Kidney (tissue), 13 donors: ENCODE measurements at regions not wholly inside any gene's neighbourhood (a gene's known extent, or its start where the extent isn't known, plus 50 kb on each side); places are given as distances from the start of the nearest gene placed in this dataset.
A peak's percentile ranks its signal among the peaks of the same experiment; 100 is the strongest.

Experiments used
- DNase-seq, 5 donors: peaks; one replicate each; pipeline ENCODE4 v3.0.0-alpha.2; 2013 to 2020
- FAIRE-seq: peaks from 2 replicates; lab custom pipeline; 2012; peaks lifted over from hg19 to GRCh38; lab: Jason Lieb, UNC
- H3K27ac ChIP-seq, 2 donors: one replicate each; pipeline ENCODE4 v1.7.0; 2013; ENCODE audit warnings: low read depth in 2 of 2, low read length in 2 of 2, inconsistent platforms in 1 of 2
- H3K27me3 ChIP-seq: one replicate; pipeline ENCODE4 v1.7.1; 2013; ENCODE audit warnings: low read length, inconsistent platforms; ENCODE audit not compliant: control insufficient read depth, insufficient read depth
- H3K36me3 ChIP-seq, 3 donors: one replicate each; pipeline versions ENCODE4 v1.7.0 to v1.7.1; 2013; ENCODE audit warnings: low read length in 3 of 3, control low read depth in 1 of 3, inconsistent platforms in 1 of 3; ENCODE audit not compliant: insufficient read depth in 3 of 3, control insufficient read depth in 2 of 3
- H3K4me1 ChIP-seq, 3 donors: one replicate each; pipeline versions ENCODE4 v1.7.0 to v1.7.1; 2013; ENCODE audit warnings: low read length in 3 of 3, inconsistent platforms in 1 of 3, low read depth in 1 of 3; ENCODE audit not compliant: control insufficient read depth in 2 of 3, insufficient read depth in 2 of 3
- H3K4me3 ChIP-seq, 3 donors: one replicate each; pipeline versions ENCODE4 v1.7.0 to v1.8.1; 2013; ENCODE audit warnings: low read length in 3 of 3, control low read depth in 1 of 3, inconsistent platforms in 1 of 3
- H3K9ac ChIP-seq, 3 donors: one replicate each; pipeline versions ENCODE4 v1.7.0 to v1.7.1; 2013; ENCODE audit warnings: low read length in 3 of 3, control low read depth in 1 of 3, inconsistent platforms in 1 of 3
- H3K9me3 ChIP-seq, 3 donors: one replicate each; pipeline versions ENCODE4 v1.7.0 to v1.7.1; 2013; ENCODE audit warnings: low read length in 3 of 3, control low read depth in 1 of 3, inconsistent platforms in 1 of 3; ENCODE audit not compliant: control insufficient read depth in 2 of 3, insufficient read depth in 1 of 3
- intact Hi-C: fragments of 100-400 bp; cut with DNase I; formaldehyde crosslinking; loops from one replicate; pipeline ENCODE4 v1.11.1; 2022
- TF ChIP-seq, protein P1 (sequence below): IDR thresholded peaks from 3 replicates; pipeline ENCODE4 v1.5.1; 2012; ENCODE audit warnings: mild to moderate bottlenecking, moderate library complexity, borderline replicate concordance; ENCODE audit not compliant: insufficient read depth; ENCODE audit errors: extremely low read depth
- donor health status: control.
- donor health status: control.
- donor health status: control.
- donor health status: control.
- donor health status: control.
- donor health status: DM: yes; HTN: yes; CAD: no.
- donor health status: Normal renal cell carcinoma (clear cell type).

DNA sequence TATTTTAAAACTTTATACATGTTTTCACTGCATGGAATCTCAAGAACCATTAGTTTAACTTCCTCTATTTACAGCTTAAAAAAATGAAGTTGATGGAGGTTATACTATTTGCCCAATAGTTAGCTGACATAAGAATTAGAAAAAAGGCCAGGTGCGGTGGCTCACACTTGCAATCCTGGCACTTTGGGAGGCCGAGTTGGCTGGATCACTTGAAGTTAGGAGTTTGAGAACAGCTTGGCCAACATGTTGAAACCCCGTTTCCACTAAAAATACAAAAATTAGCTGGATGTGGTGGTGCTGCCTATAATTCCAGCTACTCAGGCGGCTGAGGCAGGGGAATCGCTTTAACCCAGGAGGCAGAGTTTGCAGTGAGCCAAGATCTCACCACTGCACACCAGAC is 125.1 kb upstream of the CDH19 start:
- Histone ChIP-seq H3K27ac (no peak overlapping the region), H3K4me3 (no peak overlapping the region), H3K36me3 (no peaks in the 10 kb centered on the region), H3K27me3 (no peaks in the 10 kb centered on the region), H3K9me3 (no peaks in the 10 kb centered on the region), H3K9ac (no peak overlapping the region), H3K4me1 (no peaks in the 10 kb centered on the region)
- TF ChIP-seq, protein P1, sequence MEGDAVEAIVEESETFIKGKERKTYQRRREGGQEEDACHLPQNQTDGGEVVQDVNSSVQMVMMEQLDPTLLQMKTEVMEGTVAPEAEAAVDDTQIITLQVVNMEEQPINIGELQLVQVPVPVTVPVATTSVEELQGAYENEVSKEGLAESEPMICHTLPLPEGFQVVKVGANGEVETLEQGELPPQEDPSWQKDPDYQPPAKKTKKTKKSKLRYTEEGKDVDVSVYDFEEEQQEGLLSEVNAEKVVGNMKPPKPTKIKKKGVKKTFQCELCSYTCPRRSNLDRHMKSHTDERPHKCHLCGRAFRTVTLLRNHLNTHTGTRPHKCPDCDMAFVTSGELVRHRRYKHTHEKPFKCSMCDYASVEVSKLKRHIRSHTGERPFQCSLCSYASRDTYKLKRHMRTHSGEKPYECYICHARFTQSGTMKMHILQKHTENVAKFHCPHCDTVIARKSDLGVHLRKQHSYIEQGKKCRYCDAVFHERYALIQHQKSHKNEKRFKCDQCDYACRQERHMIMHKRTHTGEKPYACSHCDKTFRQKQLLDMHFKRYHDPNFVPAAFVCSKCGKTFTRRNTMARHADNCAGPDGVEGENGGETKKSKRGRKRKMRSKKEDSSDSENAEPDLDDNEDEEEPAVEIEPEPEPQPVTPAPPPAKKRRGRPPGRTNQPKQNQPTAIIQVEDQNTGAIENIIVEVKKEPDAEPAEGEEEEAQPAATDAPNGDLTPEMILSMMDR, result no peak
- intact Hi-C loops, result no loop called here
- DNase-seq (no peak), FAIRE-seq (no peak)

GRCh38 chr18:66727991-66728390 is 124.1 kb upstream of the CDH19 start:
- DNase-seq (no peak), FAIRE-seq (no peak)
- no peak overlapping the region for H3K9ac ChIP-seq
- no peaks in the 10 kb centered on the region for H3K36me3 ChIP-seq
- H3K27me3 ChIP-seq, result no peaks in the 10 kb centered on the region
- TF ChIP-seq, protein P1, result no peak
- H3K4me3 ChIP-seq, result no peak overlapping the region
- no peak overlapping the region for H3K27ac ChIP-seq
- intact Hi-C loops, result no loop called here
- no peaks in the 10 kb centered on the region for H3K4me1 ChIP-seq
- no peaks in the 10 kb centered on the region for H3K9me3 ChIP-seq

- DNase-seq (peak in 2 of 5 donors; percentile 15 to 50), FAIRE-seq (no peak)
- TF ChIP-seq, protein P1, result no peak
- intact Hi-C loops, result no loop called here
- Histone ChIP-seq H3K4me1 (no peaks in the 10 kb centered on the region), H3K36me3 (no peaks in the 10 kb centered on the region), H3K9me3 (no peaks in the 10 kb centered on the region), H3K27ac (no peak overlapping the region), H3K4me3 (no peak overlapping the region), H3K9ac (no peak overlapping the region), H3K27me3 (no peaks in the 10 kb centered on the region)
Observed at GRCh38 chr18:66724664-66725356, 120.9 kb upstream of the CDH19 start.

DNA sequence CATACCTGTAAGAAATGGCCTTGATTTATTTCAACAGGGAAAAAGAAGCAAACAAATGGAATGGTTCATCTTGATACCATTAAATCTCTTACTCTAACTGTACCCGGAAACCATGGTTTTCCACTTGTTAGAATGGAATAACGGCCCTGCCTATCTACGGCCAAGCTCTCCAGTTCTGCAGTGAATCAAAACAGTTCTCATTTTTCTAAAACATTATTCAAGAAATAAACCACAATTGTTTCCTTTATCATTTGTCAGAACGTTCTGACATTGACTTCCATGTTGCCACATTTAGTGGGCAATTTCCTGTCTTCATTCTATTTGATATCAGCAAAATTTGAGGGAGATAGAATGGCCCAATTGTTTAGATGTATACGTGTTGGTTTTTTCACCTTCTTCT is 118.8 kb upstream of the CDH19 start:
- TF ChIP-seq, protein P1, result no peak
- no peak for FAIRE-seq
- H3K27me3 ChIP-seq, result no peaks in the 10 kb centered on the region
- no peak for DNase-seq
- intact Hi-C loops, result no loop called here
- no peak overlapping the region for H3K27ac ChIP-seq
- H3K9ac ChIP-seq, result no peak overlapping the region
- no peak overlapping the region for H3K4me3 ChIP-seq
- H3K36me3 ChIP-seq, result no peaks in the 10 kb centered on the region
- H3K9me3 ChIP-seq, result no peaks in the 10 kb centered on the region
- H3K4me1 ChIP-seq, result no peaks in the 10 kb centered on the region
